ENCODE measurements at regions not wholly inside any gene's neighbourhood (a gene's known extent, or its start where the extent isn't known, plus 50 kb on each side); places are given as distances from the start of the nearest gene placed in this dataset.
"Not testable (repeated sequence)": the region's sequence is repeated elsewhere in the genome, so short reads cannot be mapped to it uniquely, and the experiment has no call there.

- DNase-seq (no peak), ATAC-seq (replicated peaks) (no peak)
- Mint-ChIP-seq H3K9me3 (no peaks in the 10 kb centered on the region), H3K4me1 (ENCODE audit: low read depth in 2 of 2) (no peaks in the 10 kb centered on the region), H3K4me3 (no peak overlapping the region), H3K27me3 (no peaks in the 10 kb centered on the region), H3K27ac (no peak overlapping the region), H3K36me3 (ENCODE audit: insufficient read depth) (no peaks in the 10 kb centered on the region)
Observed at GRCh38 chr10:90032519-90032918, 331.1 kb downstream of the KIF20B start.

GRCh38 chr10:90034862-90035261, 333.5 kb downstream of the KIF20B start:
- not testable (repeated sequence) for H3K4me1 Mint-ChIP-seq (ENCODE audit: low read depth in 2 of 2); H3K27me3 Mint-ChIP-seq; H3K4me3 Mint-ChIP-seq; DNase-seq; H3K9me3 Mint-ChIP-seq; H3K36me3 Mint-ChIP-seq (ENCODE audit: insufficient read depth); H3K27ac Mint-ChIP-seq; ATAC-seq (replicated peaks)

- Mint-ChIP-seq H3K27me3 (no peaks in the 10 kb centered on the region), H3K9me3 (peaks cover 0 to 3% of the 10 kb centered on the region in 2 donors), H3K4me3 (no peak overlapping the region), H3K36me3 (ENCODE audit: insufficient read depth) (no peaks in the 10 kb centered on the region), H3K27ac (no peak overlapping the region), H3K4me1 (ENCODE audit: low read depth in 2 of 2) (no peaks in the 10 kb centered on the region)
- ATAC-seq (replicated peaks) (no peak), DNase-seq (no peak)
Observed at GRCh38 chr10:90041585-90041984, 340.2 kb downstream of the KIF20B start.

- Mint-ChIP-seq H3K9me3 (peaks cover 0 to 3% of the 10 kb centered on the region in 2 donors), H3K4me3 (no peak overlapping the region), H3K4me1 (ENCODE audit: low read depth in 2 of 2) (no peaks in the 10 kb centered on the region), H3K27ac (no peak overlapping the region), H3K36me3 (ENCODE audit: insufficient read depth) (no peaks in the 10 kb centered on the region), H3K27me3 (no peaks in the 10 kb centered on the region)
- DNase-seq, result no peak
- ATAC-seq (replicated peaks), result no peak
Observed at GRCh38 chr10:90042075-90042474, 340.7 kb downstream of the KIF20B start.

- Mint-ChIP-seq H3K27ac (no peak overlapping the region), H3K9me3 (no peaks in the 10 kb centered on the region), H3K36me3 (ENCODE audit: insufficient read depth) (no peaks in the 10 kb centered on the region), H3K27me3 (no peaks in the 10 kb centered on the region), H3K4me3 (no peak overlapping the region), H3K4me1 (ENCODE audit: low read depth in 2 of 2) (no peaks in the 10 kb centered on the region)
- DNase-seq (no peak), ATAC-seq (replicated peaks) (no peak)
Observed at GRCh38 chr10:90047243-90047729, 345.9 kb downstream of the KIF20B start.

GRCh38 chr10:90051053-90051452, 349.7 kb downstream of the KIF20B start:
- peaks cover 0 to 6% of the 10 kb centered on the region in 2 donors for H3K27me3 Mint-ChIP-seq
- no peaks in the 10 kb centered on the region for H3K4me1 Mint-ChIP-seq (ENCODE audit: low read depth in 2 of 2)
- no peak overlapping the region for H3K27ac Mint-ChIP-seq
- no peaks in the 10 kb centered on the region for H3K36me3 Mint-ChIP-seq (ENCODE audit: insufficient read depth)
- peaks cover 0 to 2% of the 10 kb centered on the region in 2 donors for H3K9me3 Mint-ChIP-seq
- ATAC-seq (replicated peaks) (no peak), DNase-seq (no peak)
- H3K4me3 Mint-ChIP-seq, result no peak overlapping the region

GRCh38 chr10:90051474-90051873, 350.1 kb downstream of the KIF20B start:
- H3K36me3 Mint-ChIP-seq (ENCODE audit: insufficient read depth), result no peaks in the 10 kb centered on the region
- ATAC-seq (replicated peaks) (no peak), DNase-seq (no peak)
- no peak overlapping the region for H3K27ac Mint-ChIP-seq
- peaks cover 0 to 6% of the 10 kb centered on the region in 2 donors for H3K27me3 Mint-ChIP-seq
- peaks cover 0 to 2% of the 10 kb centered on the region in 2 donors for H3K9me3 Mint-ChIP-seq
- H3K4me1 Mint-ChIP-seq (ENCODE audit: low read depth in 2 of 2), result no peaks in the 10 kb centered on the region
- H3K4me3 Mint-ChIP-seq, result no peak overlapping the region

- no peaks in the 10 kb centered on the region for H3K9me3 Mint-ChIP-seq
- ATAC-seq (replicated peaks) (no peak), DNase-seq (no peak)
- no peak overlapping the region for H3K4me3 Mint-ChIP-seq
- H3K27me3 Mint-ChIP-seq, result no peaks in the 10 kb centered on the region
- H3K4me1 Mint-ChIP-seq (ENCODE audit: low read depth in 2 of 2), result no peaks in the 10 kb centered on the region
- H3K27ac Mint-ChIP-seq, result no peak overlapping the region
- no peaks in the 10 kb centered on the region for H3K36me3 Mint-ChIP-seq (ENCODE audit: insufficient read depth)
Observed at GRCh38 chr10:90062786-90063185, 361.4 kb downstream of the KIF20B start.

- H3K27ac Mint-ChIP-seq, result no peak overlapping the region
- no peak overlapping the region for H3K4me3 Mint-ChIP-seq
- H3K27me3 Mint-ChIP-seq, result no peaks in the 10 kb centered on the region
- no peaks in the 10 kb centered on the region for H3K9me3 Mint-ChIP-seq
- DNase-seq, result no peak
- H3K4me1 Mint-ChIP-seq (ENCODE audit: low read depth in 2 of 2), result no peaks in the 10 kb centered on the region
- H3K36me3 Mint-ChIP-seq (ENCODE audit: insufficient read depth), result no peaks in the 10 kb centered on the region
- no peak for ATAC-seq (replicated peaks)
Observed at GRCh38 chr10:90064295-90064694, 362.9 kb downstream of the KIF20B start.

- Mint-ChIP-seq H3K27me3 (no peaks in the 10 kb centered on the region), H3K36me3 (ENCODE audit: insufficient read depth) (no peaks in the 10 kb centered on the region), H3K4me1 (ENCODE audit: low read depth in 2 of 2) (no peaks in the 10 kb centered on the region), H3K4me3 (no peak overlapping the region), H3K9me3 (no peaks in the 10 kb centered on the region), H3K27ac (no peak overlapping the region)
- no peak for ATAC-seq (replicated peaks)
- no peak for DNase-seq
Observed at GRCh38 chr10:90066435-90066834, 365.0 kb downstream of the KIF20B start.

- Mint-ChIP-seq H3K36me3 (ENCODE audit: insufficient read depth) (no peaks in the 10 kb centered on the region), H3K4me1 (ENCODE audit: low read depth in 2 of 2) (no peaks in the 10 kb centered on the region), H3K27me3 (no peaks in the 10 kb centered on the region), H3K9me3 (no peaks in the 10 kb centered on the region), H3K27ac (no peak overlapping the region), H3K4me3 (no peak overlapping the region)
- DNase-seq (no peak), ATAC-seq (replicated peaks) (no peak)
Observed at GRCh38 chr10:90075995-90076394, 374.6 kb downstream of the KIF20B start.

- Mint-ChIP-seq H3K4me1 (ENCODE audit: low read depth in 2 of 2) (no peaks in the 10 kb centered on the region), H3K27ac (no peak overlapping the region), H3K27me3 (no peaks in the 10 kb centered on the region), H3K4me3 (no peak overlapping the region), H3K36me3 (ENCODE audit: insufficient read depth) (no peaks in the 10 kb centered on the region), H3K9me3 (no peaks in the 10 kb centered on the region)
- DNase-seq (no peak), ATAC-seq (replicated peaks) (no peak)
Observed at GRCh38 chr10:90079819-90080218, 378.4 kb downstream of the KIF20B start.

GRCh38 chr10:90086606-90087190, 385.3 kb downstream of the KIF20B start:
- not testable (repeated sequence) for H3K27ac Mint-ChIP-seq; H3K4me1 Mint-ChIP-seq (ENCODE audit: low read depth in 2 of 2); H3K36me3 Mint-ChIP-seq (ENCODE audit: insufficient read depth); DNase-seq; H3K4me3 Mint-ChIP-seq; ATAC-seq (replicated peaks); H3K27me3 Mint-ChIP-seq; H3K9me3 Mint-ChIP-seq

GRCh38 chr10:90087197-90088023, 386.0 kb downstream of the KIF20B start:
- Mint-ChIP-seq H3K4me3 (no peak overlapping the region), H3K36me3 (ENCODE audit: insufficient read depth) (no peaks in the 10 kb centered on the region), H3K9me3 (no peaks in the 10 kb centered on the region), H3K27me3 (peaks cover 0 to 10% of the 10 kb centered on the region in 2 donors), H3K27ac (no peak overlapping the region), H3K4me1 (ENCODE audit: low read depth in 2 of 2) (no peaks in the 10 kb centered on the region)
- no peak for DNase-seq
- ATAC-seq (replicated peaks), result no peak
